HT-29 (cell line): ENCODE measurements at regions not wholly inside any gene's neighbourhood (a gene's known extent, or its start where the extent isn't known, plus 50 kb on each side); places are given as distances from the start of the nearest gene placed in this dataset. TPM values are rescaled to one million over a fixed set of nuclear protein-coding genes. Genes with fewer than 3 reads are reported as not detected.

Experiments
- DNase-seq: peaks from one replicate; pipeline ENCODE4 v3.0.0-alpha.2; 2015; ENCODE audit warnings: low spot score
- small RNA-seq: library from RNA; depleted of rRNA; stranded (forward); fragments of <200 nt; gene quantifications from one replicate; pipeline ENCODE3, GENCODE V24; 2014

GRCh38 chr3:96712792-96713191 lies 101.6 kb upstream of the EPHA6 start:
- DNase-seq = no peak

GRCh38 chr3:96719921-96720320 lies 94.5 kb upstream of the EPHA6 start:
- no peak for DNase-seq

- DNase-seq = no peak
These were observed 83.4 kb upstream of the EPHA6 start for GRCh38 chr3:96731031-96731430.

GRCh38 chr3:96734273-96735009 lies 80.0 kb upstream of the EPHA6 start:
- DNase-seq = no peak

DNA sequence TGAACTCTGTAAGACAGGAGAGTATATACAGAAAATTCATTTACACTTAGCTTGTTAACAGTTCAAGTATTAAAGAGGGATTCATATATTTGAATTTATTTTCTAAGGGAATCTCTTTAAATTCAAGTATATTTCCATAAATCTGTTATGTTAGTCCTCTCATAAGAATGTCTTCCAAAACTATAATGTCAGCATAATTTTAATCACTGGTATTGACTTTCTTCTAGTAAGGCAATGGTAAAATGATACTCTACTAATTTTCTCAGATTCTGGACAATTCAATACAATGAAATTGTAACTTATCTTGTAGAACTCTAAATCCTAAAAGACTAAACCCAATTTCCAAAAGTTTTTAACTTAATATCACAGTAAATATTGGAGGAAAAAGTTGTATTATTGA lies 66.3 kb upstream of the EPHA6 start:
- DNase-seq = no peak

- DNase-seq = no peak
These were observed 64.2 kb upstream of the EPHA6 start for GRCh38 chr3:96750094-96750767.

DNA sequence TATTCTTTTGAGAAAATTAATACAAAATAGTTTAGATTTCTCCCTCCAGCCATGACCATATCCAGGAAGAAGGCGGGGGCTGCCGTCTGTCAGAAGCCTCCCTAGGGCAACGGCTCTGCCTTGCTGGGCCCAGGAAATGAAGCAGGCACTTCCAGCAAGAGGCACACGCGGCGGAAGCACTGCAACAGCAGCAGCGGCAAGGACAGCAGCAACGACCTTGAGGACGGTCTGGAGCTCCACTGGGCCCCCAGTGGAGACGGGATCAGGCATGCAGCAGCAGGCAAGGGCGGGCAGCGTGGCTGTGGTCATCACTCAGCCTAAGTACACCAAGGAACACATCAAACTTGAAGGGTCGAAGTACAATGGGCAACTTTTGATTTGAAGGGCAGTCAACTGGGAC lies 61.3 kb upstream of the EPHA6 start:
- no peak for DNase-seq

DNA sequence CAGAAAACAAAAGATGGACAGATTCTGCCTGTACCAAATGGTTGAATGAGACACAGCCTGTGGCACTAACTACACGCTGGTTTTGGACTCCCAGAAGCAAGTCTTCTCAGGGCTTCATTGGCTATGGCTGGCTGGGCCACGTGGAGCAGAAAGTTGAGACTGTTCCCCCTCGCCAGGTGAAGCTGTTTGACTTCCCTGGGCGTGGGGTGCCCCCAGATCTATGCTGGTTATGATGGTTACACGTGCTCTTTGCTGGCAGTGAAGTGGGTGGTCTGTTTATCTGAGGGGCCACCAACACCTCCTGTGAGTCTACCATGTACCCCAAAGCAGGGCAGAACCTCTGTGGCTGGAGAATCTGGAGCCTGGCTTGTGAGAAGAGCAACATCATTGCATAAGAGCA lies 60.3 kb upstream of the EPHA6 start:
- no peak for DNase-seq

- DNase-seq = no peak
These were observed 58.9 kb upstream of the EPHA6 start for GRCh38 chr3:96755519-96755918.

GRCh38 chr3:96756516-96756915 lies 57.9 kb upstream of the EPHA6 start:
- no peak for DNase-seq

GRCh38 chr3:96760956-96761355 lies 53.4 kb upstream of the EPHA6 start:
- no peak for DNase-seq

Small RNA genes in the stretch of these regions (small RNA-seq; reads per million reads assigned to genes)
- not detected for gene MIR8060
- gene RNU6-1094P = not detected
